ENCODE measurements at regions not wholly inside any gene's neighbourhood (a gene's known extent, or its start where the extent isn't known, plus 50 kb on each side); places are given as distances from the start of the nearest gene placed in this dataset.

GRCh38 chr2:236338495-236339184 lies 74.4 kb upstream of the ASB18 start:
- TF ChIP-seq POLR2A (IDR thresholded peaks at IDR 0.05; ENCODE audit: low read length) (no peak), GATA1 (IDR thresholded peaks at IDR 0.05; ENCODE audit: low read depth, low read length) (no peak)
